ENCODE measurements at regions not wholly inside any gene's neighbourhood (a gene's known extent, or its start where the extent isn't known, plus 50 kb on each side); places are given as distances from the start of the nearest gene placed in this dataset.

GRCh38 chr16:11425140-11425539 lies 79.9 kb downstream of the RMI2 start:
- TF ChIP-seq CTCF (IDR thresholded peaks at IDR 0.05; ENCODE audit: insufficient read depth, low read depth, low read length) (no peak), EZH2 (IDR thresholded peaks at IDR 0.05; ENCODE audit: insufficient read depth, low read length) (no peak)

Measured in astrocyte (in vitro differentiated cells and primary cell).